ENCODE measurements at regions not wholly inside any gene's neighbourhood (a gene's known extent, or its start where the extent isn't known, plus 50 kb on each side); places are given as distances from the start of the nearest gene placed in this dataset.

- TF ChIP-seq CTCF (conservative IDR thresholded peaks at IDR 0.05; ENCODE audit: low read depth, low read length): no peak
- TF ChIP-seq CEBPB (IDR thresholded peaks at IDR 0.05; ENCODE audit: low read depth, low read length): no peak
- TF ChIP-seq RCOR1 (IDR thresholded peaks at IDR 0.05; ENCODE audit: insufficient replicate concordance, low read length): no peak
- no peak for TF ChIP-seq POLR2A (IDR thresholded peaks at IDR 0.05; ENCODE audit: low read depth, low read length)
- TF ChIP-seq RAD21 (IDR thresholded peaks at IDR 0.05; ENCODE audit: low read length): no peak
- TF ChIP-seq FOS (IDR thresholded peaks at IDR 0.05; ENCODE audit: low read depth, low read length): no peak
- no peak for TF ChIP-seq ELK1 (IDR thresholded peaks at IDR 0.05; ENCODE audit: borderline replicate concordance, low read depth, low read length)
- TF ChIP-seq USF2 (IDR thresholded peaks at IDR 0.05; ENCODE audit: low read depth, low read length): no peak
- no peak for TF ChIP-seq NFE2L2 (IDR thresholded peaks at IDR 0.05; ENCODE audit: low read depth, low read length)
- TF ChIP-seq BHLHE40 (IDR thresholded peaks at IDR 0.05; ENCODE audit: low read depth, low read length): no peak
- TF ChIP-seq MAZ (IDR thresholded peaks at IDR 0.05; ENCODE audit: borderline replicate concordance, low read depth, low read length): no peak
- TF ChIP-seq RFX5 (IDR thresholded peaks at IDR 0.05; ENCODE audit: low read depth, low read length): no peak
These were observed 123.5 kb downstream of the LRRC70 start for GRCh38 chr5:62702126-62702525.

Data from IMR-90 (cell line).